HCT116 (cell line): ENCODE measurements at regions not wholly inside any gene's neighbourhood (a gene's known extent, or its start where the extent isn't known, plus 50 kb on each side); places are given as distances from the start of the nearest gene placed in this dataset.

Experiments
- EGR1 ChIP-seq: IDR thresholded peaks from 2 replicates; pipeline ENCODE4 v1.6.1; 2012; ENCODE audit warnings: low read depth
- ELF1 ChIP-seq: IDR thresholded peaks from 2 replicates; pipeline ENCODE4 v1.6.1; 2012; ENCODE audit warnings: low read depth, borderline replicate concordance
- EZH2 ChIP-seq: fragments of 200-600 bp; sonication (generic); IDR thresholded peaks from 2 replicates; pipeline ENCODE4 v1.6.1; 2017; ENCODE audit warnings: antibody characterized with exemption, mixed run types
- EZH2phosphoT487 ChIP-seq: fragments of 200-600 bp; IDR thresholded peaks from 2 replicates; pipeline ENCODE4 v1.6.1; 2018; ENCODE audit warnings: antibody characterized with exemption, borderline replicate concordance
- POLR2A ChIP-seq: IDR thresholded peaks from 2 replicates; pipeline ENCODE4 v1.7.0; 2011; ENCODE audit warnings: borderline replicate concordance; ENCODE audit not compliant: insufficient read depth, insufficient read length; ENCODE audit errors: extremely low read depth
- POLR2AphosphoS5 ChIP-seq: IDR thresholded peaks from 2 replicates; pipeline ENCODE4 v1.6.1; 2011; ENCODE audit warnings: mild to moderate bottlenecking, low read depth, low read length, moderate library complexity
- REST ChIP-seq: IDR thresholded peaks from 2 replicates; pipeline ENCODE4 v1.6.1; 2012; ENCODE audit warnings: low read depth
- SP1 ChIP-seq: IDR thresholded peaks from 2 replicates; pipeline ENCODE4 v1.6.1; 2012; ENCODE audit warnings: low read depth
- ZBTB33 ChIP-seq: IDR thresholded peaks from 2 replicates; pipeline ENCODE4 v1.6.1; 2011; ENCODE audit warnings: mild to moderate bottlenecking, low read length, moderate library complexity; ENCODE audit not compliant: insufficient replicate concordance; ENCODE audit errors: extremely low read depth
- ZNF274 ChIP-seq: fragments of 200-500 bp; sonication (Bioruptor generic); IDR thresholded peaks from 2 replicates; pipeline ENCODE4 v1.6.1; 2014; ENCODE audit warnings: mild to moderate bottlenecking, low read depth, low read length, inconsistent platforms
- TF ChIP-seq, protein P1 (sequence below), 3 experiments: fragments of 200-600 bp in 1 of 3; sonication (generic) in 1 of 3; IDR thresholded peaks in 2 of 3; conservative IDR thresholded peaks in 1 of 3; 2 replicates each; pipeline ENCODE4 v1.5.1; 2012 to 2017; ENCODE audit warnings: low read depth in 2 of 3, low read length in 2 of 3, antibody characterized with exemption in 1 of 3, borderline replicate concordance in 1 of 3, control low read depth in 1 of 3, mild to moderate bottlenecking in 1 of 3, mixed read lengths in 1 of 3, mixed run types in 1 of 3, moderate library complexity in 1 of 3; ENCODE audit not compliant: insufficient read depth in 1 of 3
- TF ChIP-seq, protein P2 (sequence below): IDR thresholded peaks from 2 replicates; pipeline ENCODE4 v1.6.1; 2012

GRCh38 chr15:31251165-31251564 is 75.5 kb upstream of the KLF13 start:
- TF ChIP-seq, protein P1, sequence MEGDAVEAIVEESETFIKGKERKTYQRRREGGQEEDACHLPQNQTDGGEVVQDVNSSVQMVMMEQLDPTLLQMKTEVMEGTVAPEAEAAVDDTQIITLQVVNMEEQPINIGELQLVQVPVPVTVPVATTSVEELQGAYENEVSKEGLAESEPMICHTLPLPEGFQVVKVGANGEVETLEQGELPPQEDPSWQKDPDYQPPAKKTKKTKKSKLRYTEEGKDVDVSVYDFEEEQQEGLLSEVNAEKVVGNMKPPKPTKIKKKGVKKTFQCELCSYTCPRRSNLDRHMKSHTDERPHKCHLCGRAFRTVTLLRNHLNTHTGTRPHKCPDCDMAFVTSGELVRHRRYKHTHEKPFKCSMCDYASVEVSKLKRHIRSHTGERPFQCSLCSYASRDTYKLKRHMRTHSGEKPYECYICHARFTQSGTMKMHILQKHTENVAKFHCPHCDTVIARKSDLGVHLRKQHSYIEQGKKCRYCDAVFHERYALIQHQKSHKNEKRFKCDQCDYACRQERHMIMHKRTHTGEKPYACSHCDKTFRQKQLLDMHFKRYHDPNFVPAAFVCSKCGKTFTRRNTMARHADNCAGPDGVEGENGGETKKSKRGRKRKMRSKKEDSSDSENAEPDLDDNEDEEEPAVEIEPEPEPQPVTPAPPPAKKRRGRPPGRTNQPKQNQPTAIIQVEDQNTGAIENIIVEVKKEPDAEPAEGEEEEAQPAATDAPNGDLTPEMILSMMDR (IDR thresholded peaks at IDR 0.05 in 2 of 3, conservative IDR thresholded peaks at IDR 0.05 in 1 of 3; ENCODE audit: borderline replicate concordance in 1 of 3, insufficient read depth in 1 of 3, low read depth in 2 of 3, low read length in 2 of 3), result no peak
- TF ChIP-seq EZH2, result no peak
- TF ChIP-seq EGR1, result no peak
- TF ChIP-seq POLR2AphosphoS5, result no peak
- no peak for TF ChIP-seq ZNF274
- TF ChIP-seq EZH2phosphoT487, result no peak
- no peak for TF ChIP-seq SP1
- no peak for TF ChIP-seq REST
- TF ChIP-seq, protein P2, sequence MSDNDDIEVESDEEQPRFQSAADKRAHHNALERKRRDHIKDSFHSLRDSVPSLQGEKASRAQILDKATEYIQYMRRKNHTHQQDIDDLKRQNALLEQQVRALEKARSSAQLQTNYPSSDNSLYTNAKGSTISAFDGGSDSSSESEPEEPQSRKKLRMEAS, result no peak
- TF ChIP-seq POLR2A, result no peak
- TF ChIP-seq ELF1, result no peak
- no peak for TF ChIP-seq ZBTB33
